KMS-11 (cell line): ENCODE measurements at regions not wholly inside any gene's neighbourhood (a gene's known extent, or its start where the extent isn't known, plus 50 kb on each side); places are given as distances from the start of the nearest gene placed in this dataset.
A peak's percentile ranks its signal among the peaks of the same experiment; 100 is the strongest.

Source experiments
- H2AFZ ChIP-seq: fragments of 200-600 bp; sonication (generic); 2 replicates; pipeline ENCODE4 v1.6.1; 2016; ENCODE audit warnings: antibody characterized with exemption, mixed run types, low read depth
- H3K27ac ChIP-seq: fragments of 200-600 bp; sonication (generic); 2 replicates; pipeline ENCODE4 v1.6.1; 2016; ENCODE audit warnings: mild to moderate bottlenecking, mixed run types
- H3K27me3 ChIP-seq: fragments of 200-600 bp; sonication (generic); 2 replicates; pipeline ENCODE4 v1.6.1; 2017; ENCODE audit warnings: mild to moderate bottlenecking, low read depth, mixed run types, moderate library complexity; ENCODE audit not compliant: insufficient read depth
- H3K36me3 ChIP-seq: fragments of 200-600 bp; sonication (generic); 2 replicates; pipeline ENCODE4 v1.6.1; 2017; ENCODE audit warnings: mild to moderate bottlenecking, mixed run types; ENCODE audit not compliant: insufficient read depth
- H3K4me1 ChIP-seq: fragments of 200-600 bp; sonication (generic); 2 replicates; pipeline ENCODE4 v1.6.1; 2016; ENCODE audit warnings: mild to moderate bottlenecking, low read depth, mixed run types; ENCODE audit not compliant: poor library complexity, severe bottlenecking
- H3K4me2 ChIP-seq: fragments of 200-600 bp; sonication (generic); 2 replicates; pipeline ENCODE4 v1.7.0; 2016; ENCODE audit warnings: mild to moderate bottlenecking, mixed run types
- H3K4me3 ChIP-seq: fragments of 200-600 bp; sonication (generic); IDR thresholded peaks from 2 replicates; pipeline ENCODE4 v1.6.1; 2017; ENCODE audit warnings: low read depth, low read length, mixed read lengths; ENCODE audit not compliant: insufficient read depth
- H3K79me2 ChIP-seq: fragments of 200-600 bp; sonication (generic); 2 replicates; pipeline ENCODE4 v1.6.1; 2016; ENCODE audit warnings: low read depth, mixed run types; ENCODE audit not compliant: insufficient read depth
- H3K9ac ChIP-seq: fragments of 200-600 bp; sonication (generic); 2 replicates; pipeline ENCODE4 v1.6.1; 2016; ENCODE audit warnings: mild to moderate bottlenecking, mixed run types
- H4K20me1 ChIP-seq: fragments of 200-600 bp; sonication (generic); 2 replicates; pipeline ENCODE4 v1.6.1; 2016; ENCODE audit warnings: mild to moderate bottlenecking, mixed run types; ENCODE audit not compliant: insufficient read depth
- CTCF ChIP-seq: fragments of 200-600 bp; sonication (generic); conservative IDR thresholded peaks from 2 replicates; pipeline ENCODE4 v1.6.1; 2017; ENCODE audit warnings: low read depth, mild to moderate bottlenecking, antibody characterized with exemption, low read length, moderate library complexity, mixed read lengths

GRCh38 chr4:112946127-112946526 lies 103.3 kb upstream of the ANK2 start:
- Histone ChIP-seq H3K27ac (no peak overlapping the region), H3K4me3 (no peak overlapping the region), H3K9ac (no peak overlapping the region), H2AFZ (no peak overlapping the region), H3K79me2 (no peaks in the 10 kb centered on the region), H4K20me1 (no peaks in the 10 kb centered on the region), H3K27me3 (no peaks in the 10 kb centered on the region), H3K4me2 (no peak overlapping the region), H3K4me1 (no peaks in the 10 kb centered on the region), H3K36me3 (no peaks in the 10 kb centered on the region)
- no peak for TF ChIP-seq CTCF

GRCh38 chr4:112947616-112948015 lies 101.8 kb upstream of the ANK2 start:
- H2AFZ ChIP-seq, result no peak overlapping the region
- TF ChIP-seq CTCF, result no peak

GRCh38 chr4:112951362-112952312 lies 97.8 kb upstream of the ANK2 start:
- Histone ChIP-seq H3K27me3 (no peaks in the 10 kb centered on the region), H2AFZ (no peak overlapping the region), H3K9ac (no peak overlapping the region), H3K4me2 (no peak overlapping the region), H3K36me3 (no peaks in the 10 kb centered on the region), H3K4me3 (no peak overlapping the region), H3K79me2 (no peaks in the 10 kb centered on the region), H3K4me1 (no peaks in the 10 kb centered on the region), H3K27ac (no peak overlapping the region), H4K20me1 (no peaks in the 10 kb centered on the region)
- peak; percentile 71 for TF ChIP-seq CTCF

More at GRCh38 chr4:112947616-112948015, 101.8 kb upstream of the ANK2 start:
- no peaks in the 10 kb centered on the region for H4K20me1 ChIP-seq
- H3K4me3 ChIP-seq, result no peak overlapping the region
- H3K27me3 ChIP-seq, result no peaks in the 10 kb centered on the region
- no peak overlapping the region for H3K27ac ChIP-seq
- no peaks in the 10 kb centered on the region for H3K4me1 ChIP-seq
- H3K36me3 ChIP-seq, result no peaks in the 10 kb centered on the region
- H3K9ac ChIP-seq, result no peak overlapping the region
- H3K79me2 ChIP-seq, result no peaks in the 10 kb centered on the region
- H3K4me2 ChIP-seq, result no peak overlapping the region

GRCh38 chr4:112952313-112952700 lies 97.1 kb upstream of the ANK2 start:
- H2AFZ ChIP-seq, result no peak overlapping the region
- H3K4me2 ChIP-seq, result no peak overlapping the region
- H3K79me2 ChIP-seq, result no peaks in the 10 kb centered on the region
- H3K36me3 ChIP-seq, result no peaks in the 10 kb centered on the region
- no peak for TF ChIP-seq CTCF
- H4K20me1 ChIP-seq, result no peaks in the 10 kb centered on the region
- H3K4me3 ChIP-seq, result no peak overlapping the region
- H3K27me3 ChIP-seq, result no peaks in the 10 kb centered on the region
- no peak overlapping the region for H3K9ac ChIP-seq
- no peak overlapping the region for H3K27ac ChIP-seq
- no peaks in the 10 kb centered on the region for H3K4me1 ChIP-seq
